Ovary (tissue), 7 donors: ENCODE measurements at regions not wholly inside any gene's neighbourhood (a gene's known extent, or its start where the extent isn't known, plus 50 kb on each side); places are given as distances from the start of the nearest gene placed in this dataset.
"Not testable (repeated sequence)": the region's sequence is repeated elsewhere in the genome, so short reads cannot be mapped to it uniquely, and the experiment has no call there.

Experiments
- DNase-seq, 5 donors: peaks; one replicate each; pipeline ENCODE4 v3.0.0-alpha.2; 2019 to 2020
- H3K27ac ChIP-seq, 2 donors: fragments of 200-600 bp; one replicate each; pipeline versions ENCODE4 v1.5.1 to v1.8.0; 2019 to 2022
- H3K27me3 ChIP-seq: fragments of 200-600 bp; one replicate; pipeline ENCODE4 v1.8.0; 2022
- H3K36me3 ChIP-seq: fragments of 200-600 bp; sonication (generic); one replicate; pipeline ENCODE4 v1.5.1; 2019
- H3K4me1 ChIP-seq: one replicate; pipeline ENCODE4 v1.8.1; 2013; ENCODE audit warnings: mild to moderate bottlenecking, moderate library complexity; ENCODE audit not compliant: insufficient read depth
- H3K4me3 ChIP-seq: fragments of 200-600 bp; sonication (generic); one replicate; pipeline ENCODE4 v1.5.1; 2017
- H3K9me3 ChIP-seq, 2 donors: fragments of 200-600 bp in 1 of 2; sonication (generic) in 1 of 2; one replicate each; pipeline versions ENCODE4 v1.5.1 to v1.8.1; 2013 to 2019; ENCODE audit warnings: mild to moderate bottlenecking in 1 of 2, moderate library complexity in 1 of 2
- EP300 ChIP-seq: sonication (generic); formaldehyde crosslinking; IDR thresholded peaks from one replicate; pipeline ENCODE4 v1.6.1; 2017; ENCODE audit warnings: antibody characterized with exemption
- POLR2A ChIP-seq: fragments of 450-650 bp; IDR thresholded peaks from one replicate; pipeline ENCODE4 v1.6.1; 2017; ENCODE audit warnings: antibody characterized with exemption, mild to moderate bottlenecking, moderate library complexity
- WGBS, 3 donors: extraction: QIAGEN DNeasy Blood & Tissue Kit in 1 of 3; methylation state at CpG; one replicate each; pipeline versions ENCODE4 v1.1.5 to v1.1.7; 2013 to 2017; 5-methylcytosine and 5-hydroxymethylcytosine counted together
- intact Hi-C, 4 donors: fragments of 100-400 bp; cut with DNase I; formaldehyde crosslinking; loops; one replicate each; pipeline versions ENCODE4 v1.11.0 to v1.15.1; 2022 to 2023
- TF ChIP-seq, protein P1 (sequence below), 3 donors: fragments of 450-650 bp in 2 of 3; fragments of 200-600 bp in 1 of 3; IDR thresholded peaks; one replicate each; pipeline versions ENCODE4 v1.5.1 to v1.8.0; 2016 to 2022; ENCODE audit warnings: antibody characterized with exemption in 3 of 3, mild to moderate bottlenecking in 1 of 3
- donor health status: DM: no; HTN: no; CAD: no; lungs with moderate emphysema.
- donor health status: DM: no; HTN: no; CAD: no.
- donor health status: Bipolar disorder and iron deficiency.
- donor health status: DM: no; HTN: no; CAD: no.
- donor health status: DM: yes; HTN: yes; CAD: no.

DNA sequence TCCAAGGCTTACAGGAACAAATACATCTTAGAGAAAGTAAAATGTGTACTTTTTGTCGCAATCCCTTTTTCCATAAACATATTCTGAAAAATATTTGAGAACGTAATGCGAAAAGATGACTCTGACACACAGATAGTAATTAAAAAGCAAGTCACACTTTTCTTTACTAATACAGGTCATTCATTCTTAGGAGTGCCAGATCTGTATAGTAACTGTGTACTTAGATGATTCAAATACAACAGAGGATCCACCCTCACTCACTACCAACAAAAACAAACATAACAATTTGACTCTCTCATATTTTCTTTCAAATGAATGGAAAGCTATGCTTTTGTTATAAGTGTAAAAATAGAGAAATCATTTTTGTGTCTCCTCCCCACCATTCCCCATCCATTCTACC is 795.4 kb downstream of the SLC6A15 start:
- no peak overlapping the region for H3K4me3 ChIP-seq
- H3K27me3 ChIP-seq, result no peaks in the 10 kb centered on the region
- no peaks in the 10 kb centered on the region for H3K36me3 ChIP-seq
- intact Hi-C loops, result no loop called here
- TF ChIP-seq EP300, result no peak
- TF ChIP-seq POLR2A, result no peak
- TF ChIP-seq, protein P1, sequence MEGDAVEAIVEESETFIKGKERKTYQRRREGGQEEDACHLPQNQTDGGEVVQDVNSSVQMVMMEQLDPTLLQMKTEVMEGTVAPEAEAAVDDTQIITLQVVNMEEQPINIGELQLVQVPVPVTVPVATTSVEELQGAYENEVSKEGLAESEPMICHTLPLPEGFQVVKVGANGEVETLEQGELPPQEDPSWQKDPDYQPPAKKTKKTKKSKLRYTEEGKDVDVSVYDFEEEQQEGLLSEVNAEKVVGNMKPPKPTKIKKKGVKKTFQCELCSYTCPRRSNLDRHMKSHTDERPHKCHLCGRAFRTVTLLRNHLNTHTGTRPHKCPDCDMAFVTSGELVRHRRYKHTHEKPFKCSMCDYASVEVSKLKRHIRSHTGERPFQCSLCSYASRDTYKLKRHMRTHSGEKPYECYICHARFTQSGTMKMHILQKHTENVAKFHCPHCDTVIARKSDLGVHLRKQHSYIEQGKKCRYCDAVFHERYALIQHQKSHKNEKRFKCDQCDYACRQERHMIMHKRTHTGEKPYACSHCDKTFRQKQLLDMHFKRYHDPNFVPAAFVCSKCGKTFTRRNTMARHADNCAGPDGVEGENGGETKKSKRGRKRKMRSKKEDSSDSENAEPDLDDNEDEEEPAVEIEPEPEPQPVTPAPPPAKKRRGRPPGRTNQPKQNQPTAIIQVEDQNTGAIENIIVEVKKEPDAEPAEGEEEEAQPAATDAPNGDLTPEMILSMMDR (IDR thresholded peaks at IDR 0.05), result no peak
- no peaks in the 10 kb centered on the region for H3K4me1 ChIP-seq
- no peak overlapping the region for H3K27ac ChIP-seq
- WGBS, 3 donors, result 53 to 90% (median 72%) methylated on average over 3 of the region's 3 CpGs
- no peak for DNase-seq
- H3K9me3 ChIP-seq, result no peaks in the 10 kb centered on the region

GRCh38 chr12:84113666-84114065 is 798.9 kb downstream of the SLC6A15 start:
- no peak for TF ChIP-seq POLR2A
- TF ChIP-seq, protein P1 (IDR thresholded peaks at IDR 0.05), result no peak
- TF ChIP-seq EP300, result no peak
- H3K27me3 ChIP-seq, result no peaks in the 10 kb centered on the region
- H3K4me1 ChIP-seq, result no peaks in the 10 kb centered on the region
- no peak overlapping the region for H3K27ac ChIP-seq
- no peaks in the 10 kb centered on the region for H3K36me3 ChIP-seq
- H3K4me3 ChIP-seq, result no peak overlapping the region
- intact Hi-C loops, result no loop called here
- 90 to 98% (median 95%) methylated on average over 1 of the region's 1 CpG for WGBS, 3 donors
- H3K9me3 ChIP-seq, result no peaks in the 10 kb centered on the region
- no peak for DNase-seq

DNA sequence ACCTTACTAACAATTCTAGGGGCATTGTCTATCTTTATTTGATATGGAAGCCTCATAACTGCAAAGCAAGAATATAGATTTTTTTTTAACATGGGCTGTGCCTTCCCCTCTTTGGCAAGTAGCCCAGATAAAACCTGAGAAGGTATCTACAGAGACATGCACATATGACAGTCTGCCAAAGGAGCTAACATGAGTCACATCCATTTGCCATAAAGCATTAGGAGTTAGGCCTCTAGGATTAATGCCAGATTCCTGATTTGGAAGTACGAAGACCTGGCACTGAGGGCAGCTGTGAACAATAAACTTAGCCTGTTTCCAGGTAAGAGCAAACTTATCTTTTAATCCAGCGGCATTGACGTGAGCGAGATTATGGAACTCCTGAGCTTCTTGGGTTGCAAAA is 808.7 kb downstream of the SLC6A15 start:
- intact Hi-C loops, H3K4me1 ChIP-seq: not testable (repeated sequence)
- WGBS, 3 donors, result 90 to 94% (median 94%) methylated on average over 4 of the region's 4 CpGs

DNA sequence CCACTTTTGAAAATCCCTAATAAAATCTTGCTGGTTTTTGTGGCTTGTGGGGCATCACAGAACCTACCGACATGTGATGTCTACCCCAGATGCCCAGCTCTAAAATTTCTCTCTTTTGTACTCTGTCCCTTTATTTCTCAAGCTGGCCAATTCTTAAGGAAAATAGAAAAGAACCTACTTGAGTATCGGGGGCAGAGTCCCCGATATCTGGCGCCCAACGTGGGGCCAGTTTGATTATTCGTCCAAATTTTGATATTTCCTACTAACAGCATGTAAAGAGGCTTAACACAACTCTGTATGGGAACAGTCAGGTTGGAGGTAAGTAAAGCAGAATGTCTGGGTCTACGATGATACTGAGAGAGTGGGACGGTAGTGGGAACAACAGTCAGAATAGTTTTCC is 810.6 kb downstream of the SLC6A15 start:
- H3K27me3 ChIP-seq, H3K4me3 ChIP-seq, H3K27ac ChIP-seq, H3K9me3 ChIP-seq, H3K36me3 ChIP-seq, H3K4me1 ChIP-seq, DNase-seq, intact Hi-C loops: not testable (repeated sequence)
- WGBS, 3 donors, result 93 to 94% (median 93%) methylated on average over 8 of the region's 8 CpGs

More for the DNA sequence above, 808.7 kb downstream of the SLC6A15 start:
- not testable (repeated sequence) for H3K9me3 ChIP-seq, H3K27ac ChIP-seq, H3K27me3 ChIP-seq, H3K36me3 ChIP-seq, H3K4me3 ChIP-seq, DNase-seq

- H3K27ac ChIP-seq, H3K4me3 ChIP-seq, H3K4me1 ChIP-seq, H3K36me3 ChIP-seq, intact Hi-C loops, DNase-seq, H3K27me3 ChIP-seq, H3K9me3 ChIP-seq: not testable (repeated sequence)
- 82 to 93% (median 83%) methylated on average over 1 of the region's 1 CpG for whole genome bisulfite sequencing, 3 donors
These were observed 813.0 kb downstream of the SLC6A15 start for GRCh38 chr12:84099591-84099990.

- TF ChIP-seq, protein P1 (IDR thresholded peaks at IDR 0.05), result no peak
- no peak for TF ChIP-seq POLR2A
- no peaks in the 10 kb centered on the region for H3K4me1 ChIP-seq
- H3K36me3 ChIP-seq, result no peaks in the 10 kb centered on the region
- intact Hi-C loops, result no loop called here
- H3K27ac ChIP-seq, result no peak overlapping the region
- 85% methylated on average over 4 of the region's 4 CpGs for WGBS, 3 donors
- H3K4me3 ChIP-seq, result no peak overlapping the region
- DNase-seq, result no peak
- H3K9me3 ChIP-seq, result no peaks in the 10 kb centered on the region
- no peaks in the 10 kb centered on the region for H3K27me3 ChIP-seq
These were observed 820.9 kb downstream of the SLC6A15 start for GRCh38 chr12:84091651-84092050.
